GM12874 (cell line): ENCODE measurements at regions not wholly inside any gene's neighbourhood (a gene's known extent, or its start where the extent isn't known, plus 50 kb on each side); places are given as distances from the start of the nearest gene placed in this dataset.

ENCODE experiments used
- TF ChIP-seq, protein P1 (sequence below): IDR thresholded peaks from 2 replicates; pipeline ENCODE4 v1.5.1; 2011; ENCODE audit warnings: low read depth, mild to moderate bottlenecking, control low read depth, low read length, moderate library complexity; ENCODE audit not compliant: insufficient read depth

- TF ChIP-seq, protein P1, sequence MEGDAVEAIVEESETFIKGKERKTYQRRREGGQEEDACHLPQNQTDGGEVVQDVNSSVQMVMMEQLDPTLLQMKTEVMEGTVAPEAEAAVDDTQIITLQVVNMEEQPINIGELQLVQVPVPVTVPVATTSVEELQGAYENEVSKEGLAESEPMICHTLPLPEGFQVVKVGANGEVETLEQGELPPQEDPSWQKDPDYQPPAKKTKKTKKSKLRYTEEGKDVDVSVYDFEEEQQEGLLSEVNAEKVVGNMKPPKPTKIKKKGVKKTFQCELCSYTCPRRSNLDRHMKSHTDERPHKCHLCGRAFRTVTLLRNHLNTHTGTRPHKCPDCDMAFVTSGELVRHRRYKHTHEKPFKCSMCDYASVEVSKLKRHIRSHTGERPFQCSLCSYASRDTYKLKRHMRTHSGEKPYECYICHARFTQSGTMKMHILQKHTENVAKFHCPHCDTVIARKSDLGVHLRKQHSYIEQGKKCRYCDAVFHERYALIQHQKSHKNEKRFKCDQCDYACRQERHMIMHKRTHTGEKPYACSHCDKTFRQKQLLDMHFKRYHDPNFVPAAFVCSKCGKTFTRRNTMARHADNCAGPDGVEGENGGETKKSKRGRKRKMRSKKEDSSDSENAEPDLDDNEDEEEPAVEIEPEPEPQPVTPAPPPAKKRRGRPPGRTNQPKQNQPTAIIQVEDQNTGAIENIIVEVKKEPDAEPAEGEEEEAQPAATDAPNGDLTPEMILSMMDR: no peak
Measured at GRCh38 chr12:59517522-59517921, 78.3 kb upstream of the SLC16A7 start.

DNA sequence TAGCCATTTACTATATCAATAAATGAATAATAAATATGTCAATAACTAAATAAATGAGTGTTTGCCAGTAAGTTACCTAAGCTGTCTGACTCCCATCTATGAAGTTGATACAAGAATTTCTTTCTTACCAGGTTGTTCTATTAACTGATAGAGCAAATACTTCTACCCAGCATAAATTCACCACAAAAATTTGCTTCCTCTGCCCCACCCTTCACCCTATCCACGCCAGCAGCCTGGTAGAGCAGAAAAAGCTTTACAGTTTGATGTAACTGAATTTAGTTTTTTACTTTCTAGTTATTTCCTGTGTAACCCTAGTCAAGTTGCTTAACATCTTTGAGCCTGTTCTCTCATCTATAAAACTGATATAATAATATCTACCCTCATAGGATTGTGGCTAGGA, 94.9 kb upstream of the SLC16A7 start:
- TF ChIP-seq, protein P1: no peak

DNA sequence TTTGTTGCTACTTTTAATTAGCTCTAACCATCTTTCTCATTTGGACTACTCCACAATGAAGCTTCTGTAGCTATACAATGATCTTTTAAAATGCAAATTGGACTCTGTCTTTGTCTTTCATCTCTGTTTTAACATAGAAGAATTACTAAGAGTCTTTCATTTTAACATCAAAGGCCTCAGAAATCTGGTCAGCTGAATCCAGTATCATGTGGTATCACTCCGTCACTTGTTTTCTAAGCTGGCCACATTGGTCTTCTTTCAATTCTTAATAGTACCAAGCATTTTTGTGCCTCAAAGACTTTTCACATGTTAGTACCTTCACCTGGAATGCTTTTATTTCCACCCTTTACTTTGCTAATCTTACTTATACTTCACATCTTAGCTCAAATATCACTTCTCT, 95.5 kb upstream of the SLC16A7 start:
- TF ChIP-seq, protein P1: no peak

DNA sequence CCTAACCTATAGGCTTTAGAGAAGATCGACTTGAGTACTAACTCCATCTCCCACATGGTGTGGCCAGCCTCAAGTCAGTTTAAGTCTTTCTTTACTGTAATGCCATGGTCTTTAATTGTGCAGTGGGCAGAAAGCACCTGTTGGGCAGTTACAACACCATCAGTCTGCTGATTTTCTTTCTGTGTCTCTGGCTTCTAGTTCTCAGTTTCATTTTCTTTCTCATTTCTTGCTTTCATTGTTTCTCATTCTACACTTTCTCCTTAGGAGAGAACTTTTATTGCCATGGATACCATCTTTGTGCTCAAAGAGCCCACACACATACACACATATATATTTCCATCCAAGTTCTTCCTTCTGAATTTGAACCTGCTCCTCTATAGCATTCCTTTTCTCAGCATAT, 96.1 kb upstream of the SLC16A7 start:
- TF ChIP-seq, protein P1: no peak

DNA sequence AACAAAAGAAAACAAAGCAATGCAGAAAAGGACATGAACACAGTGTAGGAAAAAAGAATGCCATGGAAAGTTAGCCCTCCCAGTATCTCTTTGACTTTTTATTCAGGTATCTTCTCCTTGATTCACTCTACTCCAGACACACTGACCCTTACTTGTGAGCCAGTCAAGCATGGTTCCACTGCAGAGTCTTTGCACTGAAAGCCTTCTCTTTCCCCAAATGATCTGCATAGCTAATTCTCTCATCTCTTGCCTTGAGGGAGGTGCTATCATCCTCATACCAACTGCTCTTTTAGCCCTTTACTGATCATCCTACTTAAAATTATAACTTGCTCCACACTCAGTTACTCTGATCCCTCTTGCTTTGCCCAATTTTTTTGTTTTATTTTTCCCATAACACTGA, 101.2 kb upstream of the SLC16A7 start:
- TF ChIP-seq, protein P1: no peak

DNA sequence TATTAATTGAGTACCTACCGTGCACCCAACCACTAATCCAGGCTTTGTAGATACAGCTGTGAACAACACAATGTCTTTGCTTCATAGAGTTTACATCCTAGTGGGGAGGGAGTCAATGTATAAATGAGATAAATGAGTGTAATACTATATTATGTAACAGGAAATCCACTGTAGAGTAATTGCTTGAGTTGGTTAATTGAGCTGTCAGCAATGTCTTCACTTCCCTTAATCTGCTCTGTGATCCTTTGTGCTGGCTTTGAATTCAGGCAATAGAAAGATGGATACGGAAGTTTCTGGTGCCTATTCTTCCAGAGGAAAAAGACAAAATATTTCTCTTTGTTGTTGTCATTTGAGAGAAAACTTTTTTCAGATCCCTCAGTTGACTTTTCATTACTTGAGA, 104.0 kb upstream of the SLC16A7 start:
- TF ChIP-seq, protein P1: no peak

- TF ChIP-seq, protein P1: no peak
Measured at GRCh38 chr12:59486827-59487226, 109.0 kb upstream of the SLC16A7 start.

- TF ChIP-seq, protein P1: no peak
Measured at GRCh38 chr12:59484575-59484974, 111.3 kb upstream of the SLC16A7 start.
